GM12864 (cell line): ENCODE measurements at regions not wholly inside any gene's neighbourhood (a gene's known extent, or its start where the extent isn't known, plus 50 kb on each side); places are given as distances from the start of the nearest gene placed in this dataset.

Experiments
- DNase-seq: peaks from one replicate; pipeline ENCODE4 v3.0.0-alpha.2; 2011; ENCODE audit warnings: low read depth
- H3K4me3 ChIP-seq: 2 replicates; pipeline ENCODE4 v1.5.1; 2011; ENCODE audit warnings: mild to moderate bottlenecking, low read depth, low read length, control low read depth
- TF ChIP-seq, protein P1 (sequence below): IDR thresholded peaks from 2 replicates; pipeline ENCODE4 v1.5.1; 2011; ENCODE audit warnings: low read depth, mild to moderate bottlenecking, moderate library complexity, low read length, control low read depth, inconsistent platforms; ENCODE audit errors: missing control alignments

DNA sequence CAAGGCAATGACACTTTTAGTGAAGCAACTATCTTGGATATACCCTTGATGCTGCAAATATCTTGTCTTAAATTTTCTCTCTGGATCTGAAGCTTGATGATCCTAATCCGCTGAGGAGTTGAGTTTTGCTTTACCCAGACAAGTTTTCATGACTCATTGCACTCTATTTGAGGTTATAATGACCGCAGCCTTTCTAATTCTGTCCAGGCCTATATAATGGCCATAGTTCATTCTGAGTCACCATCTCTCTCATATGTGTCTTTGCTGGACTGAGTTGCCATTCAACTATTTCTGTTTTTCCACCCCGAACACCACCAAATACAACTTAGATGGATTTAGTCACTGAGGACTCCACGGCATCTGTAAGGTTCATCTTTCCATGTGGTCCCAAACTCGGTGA lies 802.1 kb upstream of the FAM98A start:
- no peak overlapping the region for H3K4me3 ChIP-seq
- TF ChIP-seq, protein P1, sequence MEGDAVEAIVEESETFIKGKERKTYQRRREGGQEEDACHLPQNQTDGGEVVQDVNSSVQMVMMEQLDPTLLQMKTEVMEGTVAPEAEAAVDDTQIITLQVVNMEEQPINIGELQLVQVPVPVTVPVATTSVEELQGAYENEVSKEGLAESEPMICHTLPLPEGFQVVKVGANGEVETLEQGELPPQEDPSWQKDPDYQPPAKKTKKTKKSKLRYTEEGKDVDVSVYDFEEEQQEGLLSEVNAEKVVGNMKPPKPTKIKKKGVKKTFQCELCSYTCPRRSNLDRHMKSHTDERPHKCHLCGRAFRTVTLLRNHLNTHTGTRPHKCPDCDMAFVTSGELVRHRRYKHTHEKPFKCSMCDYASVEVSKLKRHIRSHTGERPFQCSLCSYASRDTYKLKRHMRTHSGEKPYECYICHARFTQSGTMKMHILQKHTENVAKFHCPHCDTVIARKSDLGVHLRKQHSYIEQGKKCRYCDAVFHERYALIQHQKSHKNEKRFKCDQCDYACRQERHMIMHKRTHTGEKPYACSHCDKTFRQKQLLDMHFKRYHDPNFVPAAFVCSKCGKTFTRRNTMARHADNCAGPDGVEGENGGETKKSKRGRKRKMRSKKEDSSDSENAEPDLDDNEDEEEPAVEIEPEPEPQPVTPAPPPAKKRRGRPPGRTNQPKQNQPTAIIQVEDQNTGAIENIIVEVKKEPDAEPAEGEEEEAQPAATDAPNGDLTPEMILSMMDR = no peak
- DNase-seq = no peak

DNA sequence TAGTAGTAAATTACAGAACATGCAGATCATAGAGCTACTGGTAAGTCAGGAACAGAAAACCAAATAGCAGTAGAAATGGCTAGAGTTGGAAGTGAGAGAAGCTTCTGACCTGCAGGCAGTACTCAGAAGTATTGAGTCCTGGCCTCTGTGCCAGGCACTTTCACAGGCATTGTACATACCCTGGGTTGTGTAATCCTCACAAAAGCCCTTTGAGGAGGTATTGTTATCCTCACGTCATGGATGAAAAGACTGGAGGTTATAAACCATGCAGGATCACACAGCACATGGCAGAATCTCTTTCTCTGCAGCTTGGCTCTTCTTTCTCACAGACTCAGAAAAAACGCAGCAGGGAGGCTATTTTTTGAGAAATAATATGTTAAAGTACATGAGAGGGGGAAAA lies 789.3 kb upstream of the FAM98A start:
- TF ChIP-seq, protein P1 = no peak
- H3K4me3 ChIP-seq = no peak overlapping the region
- no peak for DNase-seq

DNA sequence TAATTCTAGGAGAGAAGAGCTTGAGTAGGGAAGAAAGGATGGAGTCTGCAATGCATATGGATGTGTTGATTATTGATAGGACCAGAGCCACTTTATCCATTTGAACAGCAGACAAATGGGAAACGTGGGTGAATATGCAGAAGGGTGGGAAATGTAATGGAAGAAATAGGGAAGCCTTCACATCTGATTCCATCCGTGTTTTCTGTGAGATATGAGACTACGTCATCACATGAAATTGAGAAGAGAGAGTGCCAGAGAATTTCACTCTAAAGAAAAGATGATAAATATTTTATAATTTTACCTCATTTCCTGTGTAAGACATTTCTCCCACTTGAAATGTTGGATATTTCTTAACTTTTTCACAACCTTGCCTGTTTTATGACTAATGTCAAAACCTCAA lies 788.4 kb upstream of the FAM98A start:
- TF ChIP-seq, protein P1 = no peak
- no peak for DNase-seq
- H3K4me3 ChIP-seq = no peak overlapping the region

DNA sequence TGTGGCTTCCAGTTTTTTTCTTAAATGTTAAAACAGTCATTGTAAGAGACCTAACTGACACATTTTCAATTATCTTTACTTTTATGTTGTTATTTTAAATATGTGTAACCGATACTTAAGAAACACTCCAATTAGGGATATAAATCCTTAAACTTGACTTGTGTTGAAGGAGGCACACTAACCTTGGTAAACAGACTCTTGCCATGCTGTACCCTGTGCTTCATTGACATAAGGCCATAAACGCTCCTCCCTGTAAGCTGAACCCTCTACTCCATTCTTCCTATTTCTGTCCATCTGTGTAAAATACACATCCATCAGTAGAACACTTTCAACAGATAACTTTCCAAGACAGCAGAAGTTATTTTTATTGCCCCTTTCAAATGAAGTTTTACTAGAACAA lies 780.5 kb upstream of the FAM98A start:
- no peak overlapping the region for H3K4me3 ChIP-seq
- no peak for DNase-seq
- TF ChIP-seq, protein P1 = no peak

DNA sequence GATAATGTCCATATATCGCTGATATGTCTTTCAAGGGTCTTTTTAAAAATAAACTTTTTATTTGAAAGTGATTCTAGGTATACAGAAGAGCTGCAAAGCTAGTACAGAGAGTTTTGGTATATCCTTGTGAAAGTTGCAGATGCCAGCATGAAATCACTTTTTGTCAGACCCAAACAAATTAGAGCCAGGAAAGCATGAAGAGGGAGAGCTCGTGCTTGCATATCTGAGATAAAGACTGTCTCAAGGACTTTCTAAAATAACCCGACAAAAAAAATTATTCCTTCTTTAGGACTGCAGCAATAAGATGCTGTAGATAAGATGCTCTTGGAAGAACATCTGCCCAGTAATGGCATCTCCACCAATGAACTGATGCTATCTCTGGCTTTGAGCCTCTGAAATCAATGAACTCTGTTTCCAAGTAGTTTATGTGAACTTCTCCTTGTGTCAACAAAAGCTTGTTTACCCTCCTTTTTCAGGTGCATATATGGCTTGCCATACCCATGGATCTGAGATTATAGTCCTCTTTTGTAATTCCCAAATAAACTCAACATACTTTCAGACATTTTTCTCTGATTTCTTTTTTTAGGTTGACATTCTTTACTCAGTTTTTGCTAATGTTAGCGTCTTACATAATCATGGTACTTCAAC lies 774.6 kb upstream of the FAM98A start:
- TF ChIP-seq, protein P1 = no peak
- no peak for DNase-seq
- no peak overlapping the region for H3K4me3 ChIP-seq

DNA sequence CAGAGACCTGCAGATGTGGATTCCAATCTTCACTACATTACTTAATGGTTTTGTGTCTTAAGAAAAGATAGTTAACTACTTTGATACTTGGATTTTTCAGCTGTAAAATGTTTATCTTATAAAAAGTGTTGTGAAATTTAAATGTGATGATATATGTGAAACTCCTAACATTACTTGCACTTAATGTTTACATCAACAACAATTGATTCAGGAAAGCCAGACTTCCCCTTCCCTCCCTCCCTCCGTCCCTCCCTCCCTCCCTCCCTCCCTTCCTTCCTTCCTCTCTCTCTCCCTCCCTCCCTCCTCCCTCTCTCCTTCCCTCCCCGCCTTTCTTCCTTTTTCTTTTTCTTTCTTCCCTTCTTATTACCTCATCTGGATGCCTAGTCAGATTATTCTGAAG lies 773.9 kb upstream of the FAM98A start:
- H3K4me3 ChIP-seq = no peak overlapping the region
- no peak for DNase-seq
- TF ChIP-seq, protein P1 = no peak

DNA sequence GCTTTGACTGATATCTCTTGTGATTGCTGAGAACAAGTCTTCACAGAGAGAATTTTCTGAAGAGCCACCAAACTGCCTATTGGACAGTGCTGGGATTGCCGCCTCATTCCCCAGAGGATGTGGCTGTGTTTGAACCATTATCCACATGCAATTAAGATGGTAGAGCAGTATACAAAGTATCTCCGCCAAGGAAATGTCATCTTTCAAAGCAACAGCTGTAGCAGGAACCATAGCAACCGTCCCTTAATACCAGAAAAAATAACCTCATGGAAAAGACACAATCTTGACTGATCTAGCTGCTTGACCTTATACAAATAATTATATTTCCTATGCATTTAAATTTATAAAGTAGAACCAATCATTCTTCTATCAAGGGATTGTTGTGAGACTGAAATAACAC lies 772.6 kb upstream of the FAM98A start:
- DNase-seq = no peak
- TF ChIP-seq, protein P1 = no peak
- no peak overlapping the region for H3K4me3 ChIP-seq
